ENCODE measurements at regions not wholly inside any gene's neighbourhood (a gene's known extent, or its start where the extent isn't known, plus 50 kb on each side); places are given as distances from the start of the nearest gene placed in this dataset.

- H3K4me2 ChIP-seq: no peak overlapping the region
- H3F3A ChIP-seq (ENCODE audit: insufficient read depth, low read depth): peaks cover 8% of the 10 kb centered on the region; the same call in 1 of the 2 replicates
- peak in 1 of 2 experiments; percentile 57 for DNase-seq
- no peak overlapping the region for H2AFZ ChIP-seq
- BruUV-seq (replicated peaks): no TSS peak
- TF ChIP-seq CTCF (conservative IDR thresholded peaks at IDR 0.05): no peak
- no peak for TF ChIP-seq EZH2 (IDR thresholded peaks at IDR 0.05; ENCODE audit: low read depth)
- no peak overlapping the region for H3K27ac ChIP-seq
- no peaks in the 10 kb centered on the region for H3K9me3 ChIP-seq (ENCODE audit: insufficient read depth, low read depth)
- H3K36me3 ChIP-seq (ENCODE audit: low read depth): no peaks in the 10 kb centered on the region
- intact Hi-C loops (cut with micrococcal nuclease; ENCODE audit: unreplicated experiment): no loop called here
- CTCF ChIA-PET: interaction anchor here (0.9 kb wide), 1 partner anchor 20 kb away, joined by 5 read pairs; no protein-coding TSS in a partner anchor
- no peaks in the 10 kb centered on the region for H3K79me2 ChIP-seq (ENCODE audit: low read depth)
- no peaks in the 10 kb centered on the region for H3K9me2 ChIP-seq (ENCODE audit: insufficient read depth)
- no peaks in the 10 kb centered on the region for H4K20me1 ChIP-seq (ENCODE audit: insufficient read depth)
- H3K27me3 ChIP-seq (ENCODE audit: insufficient read depth, low read depth): no peaks in the 10 kb centered on the region
- peaks cover 42% of the 10 kb centered on the region for H3K4me1 ChIP-seq (replicated peaks; ENCODE audit: insufficient read depth)
- H3K4me3 ChIP-seq: no peak overlapping the region
- POLR2A ChIA-PET (ENCODE audit: unreplicated experiment): interaction anchor here (0.7 kb wide), 1 partner anchor 20 kb away, joined by 5 read pairs; no protein-coding TSS in a partner anchor
Observed at GRCh38 chr2:237181844-237182243, 96.2 kb downstream of the COPS8 start.

- no peaks in the 10 kb centered on the region for H3K9me2 ChIP-seq (ENCODE audit: insufficient read depth)
- POLR2A ChIA-PET (ENCODE audit: unreplicated experiment): interaction anchor here (0.7 kb wide), 1 partner anchor 19 kb away, joined by 5 read pairs; no protein-coding TSS in a partner anchor
- H3K4me1 ChIP-seq (replicated peaks; ENCODE audit: insufficient read depth): peaks cover 35% of the 10 kb centered on the region
- no peaks in the 10 kb centered on the region for H3K27me3 ChIP-seq (ENCODE audit: insufficient read depth, low read depth)
- no peak for DNase-seq
- BruUV-seq (replicated peaks): no TSS peak
- no peaks in the 10 kb centered on the region for H3K79me2 ChIP-seq (ENCODE audit: low read depth)
- no peaks in the 10 kb centered on the region for H4K20me1 ChIP-seq (ENCODE audit: insufficient read depth)
- no peaks in the 10 kb centered on the region for H3K9me3 ChIP-seq (ENCODE audit: insufficient read depth, low read depth)
- no peak for TF ChIP-seq CTCF (conservative IDR thresholded peaks at IDR 0.05)
- no peak for TF ChIP-seq EZH2 (IDR thresholded peaks at IDR 0.05; ENCODE audit: low read depth)
- H2AFZ ChIP-seq: no peak overlapping the region
- H3K4me2 ChIP-seq: no peak overlapping the region
- no peak overlapping the region for H3K27ac ChIP-seq
- CTCF ChIA-PET: interaction anchor here (0.9 kb wide), 1 partner anchor 19 kb away, joined by 5 read pairs; no protein-coding TSS in a partner anchor
- H3F3A ChIP-seq (ENCODE audit: insufficient read depth, low read depth): peaks cover 7% of the 10 kb centered on the region; the same call in 1 of the 2 replicates
- H3K36me3 ChIP-seq (ENCODE audit: low read depth): no peaks in the 10 kb centered on the region
- intact Hi-C loops (cut with micrococcal nuclease; ENCODE audit: unreplicated experiment): no loop called here
- H3K4me3 ChIP-seq: no peak overlapping the region
Observed at GRCh38 chr2:237182422-237183123, 96.9 kb downstream of the COPS8 start.

- Histone ChIP-seq H3K4me1 (replicated peaks; ENCODE audit: insufficient read depth) (peaks cover 17% of the 10 kb centered on the region), H3K27ac (no peak overlapping the region), H3K9me2 (ENCODE audit: insufficient read depth) (no peaks in the 10 kb centered on the region), H3K4me3 (no peak overlapping the region), H3K9me3 (ENCODE audit: insufficient read depth, low read depth) (no peaks in the 10 kb centered on the region), H3K27me3 (ENCODE audit: insufficient read depth, low read depth) (no peaks in the 10 kb centered on the region), H3K36me3 (ENCODE audit: low read depth) (no peaks in the 10 kb centered on the region), H4K20me1 (ENCODE audit: insufficient read depth) (no peaks in the 10 kb centered on the region), H2AFZ (0 out of 2 replicates have a peak overlapping the region, but pooled peaks have one; percentile 29), H3F3A (ENCODE audit: insufficient read depth, low read depth) (0 out of 2 replicates have a peak, but pooled peaks cover under 1% of the 10 kb centered on the region), H3K79me2 (ENCODE audit: low read depth) (no peaks in the 10 kb centered on the region), H3K4me2 (peak overlapping the region; percentile 3; the same call in 1 of the 2 replicates)
- DNase-seq: peak in 1 of 2 experiments; percentile 65
- intact Hi-C loops (cut with micrococcal nuclease; ENCODE audit: unreplicated experiment): no loop called here
- ChIA-PET POLR2A (ENCODE audit: unreplicated experiment) (interaction anchor here (0.6 kb wide), 1 partner anchor 10 kb away, joined by 3 read pairs; no protein-coding TSS in a partner anchor), CTCF (interaction anchor here (0.6 kb wide), 1 partner anchor 12 kb away, joined by 3 read pairs; no protein-coding TSS in a partner anchor)
- TF ChIP-seq CTCF (conservative IDR thresholded peaks at IDR 0.05) (no peak), EZH2 (IDR thresholded peaks at IDR 0.05; ENCODE audit: low read depth) (no peak)
- BruUV-seq (replicated peaks): no TSS peak
Observed at GRCh38 chr2:237184192-237184918, 98.7 kb downstream of the COPS8 start.
